ENCODE measurements at regions not wholly inside any gene's neighbourhood (a gene's known extent, or its start where the extent isn't known, plus 50 kb on each side); places are given as distances from the start of the nearest gene placed in this dataset.
"Not testable (repeated sequence)": the region's sequence is repeated elsewhere in the genome, so short reads cannot be mapped to it uniquely, and the experiment has no call there.

GRCh38 chr10:117601716-117602115, 59.2 kb downstream of the EMX2 start:
- no peak for DNase-seq (ENCODE audit: low read depth in 2 of 2)

DNA sequence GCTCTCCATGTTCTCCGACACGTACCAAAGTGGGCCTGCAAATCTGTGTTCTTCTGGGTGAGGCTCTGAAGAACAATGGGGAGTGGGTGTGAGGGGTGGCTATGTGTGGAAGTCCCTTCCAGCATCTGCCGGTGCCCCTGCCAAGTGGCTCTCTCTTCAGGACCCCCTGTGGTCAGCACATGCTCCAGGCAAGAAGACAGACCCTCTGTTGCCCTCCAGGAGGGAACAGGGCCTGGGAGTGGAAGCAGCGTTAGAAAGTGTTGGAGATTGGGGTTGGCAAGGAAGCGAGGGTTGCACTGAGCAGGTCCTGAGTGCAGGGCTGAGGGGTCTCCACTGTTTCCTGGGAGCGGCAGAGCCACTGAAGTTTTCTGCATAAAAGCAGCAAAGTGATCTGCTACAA, 60.5 kb downstream of the EMX2 start:
- no peak for DNase-seq (ENCODE audit: low read depth in 2 of 2)

- no peak for DNase-seq (ENCODE audit: low read depth in 2 of 2)
Observed at GRCh38 chr10:117603726-117604125, 61.2 kb downstream of the EMX2 start.

GRCh38 chr10:117609095-117609795, 66.7 kb downstream of the EMX2 start:
- no peak for DNase-seq (ENCODE audit: low read depth in 2 of 2)

DNA sequence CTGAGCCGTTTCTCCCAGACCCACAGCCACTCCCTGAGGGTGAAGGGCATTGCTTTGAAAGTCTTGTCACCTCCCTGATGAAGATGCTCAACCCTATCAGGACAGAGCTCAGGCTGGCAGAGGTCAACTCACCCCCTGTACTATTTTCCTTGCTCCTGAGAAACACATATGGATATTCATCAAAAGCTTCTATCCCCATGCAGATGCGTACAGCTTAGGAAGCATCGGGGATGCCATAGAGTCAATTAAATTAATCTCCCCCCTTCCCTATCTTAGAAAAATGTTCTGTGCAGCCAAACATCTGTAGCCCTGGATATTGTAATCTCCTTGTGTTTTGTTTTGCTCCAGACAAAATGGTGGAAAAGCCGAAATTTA, 67.2 kb downstream of the EMX2 start:
- DNase-seq (ENCODE audit: low read depth in 2 of 2): no peak

- no peak for DNase-seq (ENCODE audit: low read depth in 2 of 2)
Observed at GRCh38 chr10:117610321-117610720, 67.8 kb downstream of the EMX2 start.

- DNase-seq (ENCODE audit: low read depth in 2 of 2): no peak
Observed at GRCh38 chr10:117612113-117612512, 69.6 kb downstream of the EMX2 start.

- no peak for DNase-seq (ENCODE audit: low read depth in 2 of 2)
Observed at GRCh38 chr10:117615649-117616048, 73.1 kb downstream of the EMX2 start.

- DNase-seq (ENCODE audit: low read depth in 2 of 2): no peak
Observed at GRCh38 chr10:117616179-117616578, 73.6 kb downstream of the EMX2 start.

GRCh38 chr10:117617086-117617485, 74.5 kb downstream of the EMX2 start:
- DNase-seq (ENCODE audit: low read depth in 2 of 2): no peak

DNA sequence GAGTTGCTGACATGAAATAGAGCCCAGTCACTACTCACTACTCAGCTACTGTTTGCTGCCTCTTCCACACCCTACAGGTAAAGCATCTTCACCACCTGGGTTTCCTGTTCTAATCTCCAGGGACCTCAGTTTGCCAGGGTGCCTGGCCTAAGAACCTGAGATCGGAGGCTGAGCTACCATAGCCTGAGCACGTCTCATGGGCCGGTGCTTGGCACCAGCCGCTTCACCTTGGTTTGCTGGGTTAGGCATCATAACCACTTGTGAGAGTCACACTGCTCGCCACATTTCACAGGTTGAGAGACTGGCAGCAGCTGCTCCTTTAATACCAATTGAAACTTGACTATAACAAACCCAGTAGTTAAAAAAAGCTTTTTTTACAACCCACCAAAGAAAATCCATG, 75.1 kb downstream of the EMX2 start:
- DNase-seq (ENCODE audit: low read depth in 2 of 2): no peak

DNA sequence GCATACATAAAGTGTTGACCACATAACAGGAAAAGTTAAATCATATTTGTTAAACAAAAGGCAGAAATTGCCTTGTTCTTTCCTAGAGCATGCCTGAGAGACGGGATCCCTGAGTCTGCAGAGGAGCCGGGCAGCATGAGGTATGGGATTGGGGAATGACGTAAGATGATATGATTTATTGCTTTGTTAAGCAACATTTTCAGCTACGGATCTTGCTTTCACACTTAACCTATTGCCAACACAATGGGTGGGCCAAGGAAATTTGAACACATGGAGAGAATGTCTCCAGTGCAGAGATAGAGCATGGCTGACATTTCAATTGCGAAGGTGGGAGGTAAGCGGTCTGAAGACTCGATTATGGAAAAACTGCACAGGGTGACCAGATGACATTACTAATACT, 76.7 kb downstream of the EMX2 start:
- DNase-seq (ENCODE audit: low read depth in 2 of 2): no peak

- DNase-seq (ENCODE audit: low read depth in 2 of 2): no peak
Observed at GRCh38 chr10:117619707-117620405, 77.3 kb downstream of the EMX2 start.

- DNase-seq (ENCODE audit: low read depth in 2 of 2): no peak
Observed at GRCh38 chr10:117621196-117621595, 78.7 kb downstream of the EMX2 start.

GRCh38 chr10:117621795-117622420, 79.4 kb downstream of the EMX2 start:
- DNase-seq (ENCODE audit: low read depth in 2 of 2): no peak

GRCh38 chr10:117622471-117623184, 80.1 kb downstream of the EMX2 start:
- DNase-seq (ENCODE audit: low read depth in 2 of 2): no peak

DNA sequence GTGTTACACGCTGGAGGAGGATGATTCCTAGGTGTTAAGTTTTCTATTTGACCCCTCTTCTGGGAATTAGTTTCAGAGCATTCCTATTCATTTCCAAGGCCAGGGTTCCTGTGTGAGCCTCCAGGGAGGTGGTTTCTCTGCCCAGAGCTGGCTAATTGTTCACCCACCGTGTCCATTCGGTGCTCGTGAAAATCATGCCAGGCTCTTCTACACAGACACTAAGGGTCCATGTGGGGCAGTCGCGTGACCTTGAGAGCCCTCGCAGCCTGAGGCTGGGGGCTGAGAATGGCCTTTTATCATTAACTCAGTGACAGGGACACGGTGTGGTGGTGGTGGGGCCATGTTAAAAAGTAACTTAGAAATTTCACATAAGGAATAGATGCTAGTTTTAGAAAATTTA, 83.7 kb downstream of the EMX2 start:
- DNase-seq (ENCODE audit: low read depth in 2 of 2): no peak

DNA sequence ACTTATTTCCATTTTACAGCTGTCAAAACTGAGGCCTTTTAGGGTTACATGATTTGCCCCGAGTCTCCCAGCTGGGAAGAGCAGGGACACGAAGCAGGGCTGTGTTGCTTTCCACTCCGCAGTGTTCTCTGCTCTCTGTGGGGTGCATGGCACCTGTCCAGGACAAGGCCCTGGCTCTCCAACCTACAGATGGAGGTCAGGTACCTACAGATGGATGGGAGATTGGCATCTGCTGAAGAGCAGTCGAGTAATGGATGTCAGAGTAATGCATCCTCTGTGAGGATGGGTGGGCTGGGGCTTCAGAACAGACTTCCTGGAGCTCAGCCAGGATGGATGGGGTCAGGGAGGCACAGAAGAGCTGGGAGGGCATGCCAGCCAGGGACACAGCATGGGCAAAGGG, 85.0 kb downstream of the EMX2 start:
- no peak for DNase-seq (ENCODE audit: low read depth in 2 of 2)

DNA sequence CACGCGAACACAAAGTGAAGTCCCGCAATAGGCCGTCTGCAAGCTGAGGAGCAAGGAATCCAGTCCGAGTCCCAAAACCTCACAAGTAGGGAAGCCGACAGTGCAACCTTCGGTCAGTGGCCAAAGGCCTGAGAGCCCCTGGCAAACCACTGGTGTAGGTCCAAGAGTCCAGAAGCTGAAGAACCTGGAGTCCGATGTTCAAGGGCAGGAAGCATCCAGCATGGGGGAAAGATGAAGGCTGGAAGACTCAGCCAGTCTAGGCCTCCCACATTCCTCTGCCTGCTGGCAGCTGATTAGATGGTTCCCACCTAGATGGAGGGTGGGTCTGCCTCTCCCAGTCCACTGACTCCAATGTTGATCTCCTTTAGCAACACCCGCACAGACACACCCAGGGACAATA, 87.2 kb downstream of the EMX2 start:
- DNase-seq (ENCODE audit: low read depth in 2 of 2): not testable (repeated sequence)

DNA sequence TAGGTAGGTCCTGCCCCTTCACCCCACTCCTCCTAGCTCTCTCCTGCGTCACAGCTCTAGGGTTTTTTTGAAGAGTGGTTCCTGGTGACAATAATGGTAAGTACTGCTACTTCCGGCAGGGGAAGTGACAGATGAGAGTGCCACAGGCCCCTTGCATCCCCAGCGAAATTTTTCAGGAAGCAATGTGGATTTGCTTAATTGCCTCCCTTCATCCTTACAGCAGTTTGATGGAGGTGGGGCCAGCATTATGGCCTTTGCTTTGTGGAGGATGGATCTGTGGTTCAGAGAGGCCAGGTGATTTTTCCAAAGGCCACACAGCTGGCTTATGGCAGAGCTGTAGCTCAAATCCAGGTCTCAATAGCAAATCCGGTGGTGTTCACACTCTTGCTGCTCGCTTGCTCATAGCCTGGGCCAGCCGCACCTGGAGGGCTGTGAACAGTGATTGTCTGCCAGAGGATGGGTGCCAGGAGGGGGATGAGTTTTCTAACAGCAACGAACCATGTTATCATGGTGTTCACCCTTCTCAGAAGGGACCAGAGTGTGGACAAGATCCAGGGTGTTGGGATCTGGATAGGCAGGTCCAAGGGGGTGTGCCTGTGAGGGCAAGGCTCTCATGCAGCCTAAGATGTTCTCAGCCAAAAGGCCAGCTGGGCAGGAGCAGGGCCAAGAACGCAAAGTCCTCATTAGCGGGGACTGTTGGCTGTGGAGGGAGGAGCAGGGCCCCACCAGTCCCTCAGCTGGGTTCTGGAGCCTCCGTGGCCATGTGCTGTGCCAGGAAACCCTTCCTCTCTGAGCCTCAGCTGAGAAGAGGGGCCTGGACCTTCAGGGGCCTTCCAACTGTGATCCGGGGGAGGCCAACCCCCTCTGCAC, 89.0 kb downstream of the EMX2 start:
- no peak for DNase-seq (ENCODE audit: low read depth in 2 of 2)

GRCh38 chr10:117632406-117632805, 89.9 kb downstream of the EMX2 start:
- DNase-seq (ENCODE audit: low read depth in 2 of 2): no peak

- DNase-seq (ENCODE audit: low read depth in 2 of 2): no peak
Observed at GRCh38 chr10:117635826-117636225, 93.3 kb downstream of the EMX2 start.
